Activated gamma-delta T cell treated with Interleukin-2 at 50 U/mL for 16 hours (primary cell): ENCODE measurements at regions not wholly inside any gene's neighbourhood (a gene's known extent, or its start where the extent isn't known, plus 50 kb on each side); places are given as distances from the start of the nearest gene placed in this dataset.
"Not testable (repeated sequence)": the region's sequence is repeated elsewhere in the genome, so short reads cannot be mapped to it uniquely, and the experiment has no call there.

Experiments used
- DNase-seq: peaks from one replicate; pipeline ENCODE4 v3.0.0-alpha.2; 2020

DNA sequence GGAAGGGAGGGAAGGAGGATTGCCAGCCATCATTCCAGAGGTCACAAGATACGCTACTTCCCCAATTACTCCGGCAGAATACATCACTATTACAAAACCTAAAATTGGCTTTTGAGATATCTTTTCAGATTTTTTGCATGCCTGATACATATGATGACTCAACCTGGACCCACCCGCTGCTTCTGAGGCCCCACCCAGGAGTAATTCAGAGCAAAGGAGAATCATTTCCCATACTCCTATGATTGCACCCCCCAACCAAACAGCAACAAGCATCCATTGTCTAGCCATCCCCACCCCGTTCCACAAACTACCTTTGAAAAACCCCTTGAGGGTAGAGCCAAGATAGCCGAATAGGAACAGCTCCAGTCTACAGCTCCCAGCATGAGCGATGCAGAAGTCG, 163.5 kb upstream of the GJE1 start:
- DNase-seq, result no peak

DNA sequence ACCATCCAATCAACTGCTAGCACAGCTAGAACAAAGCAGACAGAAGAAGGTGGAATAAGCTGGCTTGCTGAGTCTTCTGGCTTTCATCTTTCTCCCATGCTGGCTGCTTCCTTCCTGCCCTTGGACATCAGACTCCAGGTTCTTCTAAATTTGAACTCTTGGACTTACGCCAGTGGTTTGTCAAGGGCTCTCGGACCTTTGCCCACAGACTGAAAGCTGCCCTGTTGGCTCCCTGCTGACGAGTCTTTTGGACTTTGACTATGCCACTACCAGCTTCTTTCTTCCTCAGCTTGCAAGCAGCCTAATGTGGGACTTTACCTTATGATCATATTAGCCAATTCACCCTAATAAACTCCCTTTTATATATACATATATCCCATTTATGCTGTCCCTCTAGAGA, 164.1 kb upstream of the GJE1 start:
- DNase-seq, result no peak

- DNase-seq, result no peak
Measured at GRCh38 chr6:141965016-141965545, 167.6 kb upstream of the GJE1 start.

DNA sequence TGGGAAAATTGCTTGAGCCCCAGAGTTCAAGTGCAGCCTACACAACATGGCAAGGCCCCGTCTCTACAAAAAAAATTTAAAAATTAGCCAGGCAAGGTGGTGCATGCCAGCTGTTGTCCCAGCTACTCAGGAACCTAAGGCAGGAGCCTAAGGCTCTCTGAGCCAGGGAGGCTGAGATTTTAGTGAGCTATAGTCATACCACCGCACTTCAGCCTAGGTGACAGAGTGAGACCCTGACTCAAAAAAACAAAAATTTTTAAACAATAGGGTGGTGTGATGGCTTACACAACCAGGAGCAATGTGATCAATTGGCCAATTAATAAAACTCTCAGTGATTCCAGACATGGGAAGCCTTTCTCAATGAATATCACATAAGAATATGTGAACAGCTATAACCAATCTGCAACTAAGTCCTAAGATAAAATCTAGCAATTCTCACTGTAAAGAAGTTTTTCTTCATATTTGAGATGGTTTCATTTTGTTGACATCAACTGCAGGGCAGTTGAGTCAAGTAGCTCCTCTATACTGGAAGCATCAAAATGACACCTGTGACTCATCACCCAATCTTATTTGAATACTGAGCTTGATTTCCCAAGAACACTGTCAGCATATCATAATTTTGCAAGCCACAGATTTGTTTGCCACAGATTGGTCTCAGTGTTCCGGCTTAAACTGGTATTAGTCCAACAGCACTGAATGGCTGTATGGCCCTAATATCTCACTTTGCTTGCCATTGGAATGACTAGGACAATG, 169.0 kb upstream of the GJE1 start:
- DNase-seq, result no peak

DNA sequence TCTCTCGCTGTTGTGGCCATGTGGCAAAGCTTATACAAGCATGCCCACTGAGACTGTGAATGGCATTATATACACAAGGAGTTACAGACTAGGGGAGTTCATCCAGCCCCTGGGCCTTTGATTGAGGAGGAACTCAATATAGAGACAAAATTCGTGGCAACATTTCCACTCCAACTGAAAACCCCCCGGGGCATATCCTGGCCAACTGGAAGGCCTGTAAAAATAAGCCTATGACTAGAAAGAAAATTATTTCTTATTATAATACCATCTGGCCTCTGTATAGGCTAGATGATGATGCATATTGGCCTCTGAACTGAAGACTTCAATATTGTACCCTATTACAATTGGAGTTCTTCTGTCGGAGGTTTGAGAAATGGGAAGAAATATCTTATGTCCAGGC, 175.5 kb upstream of the GJE1 start:
- DNase-seq, result no peak

DNA sequence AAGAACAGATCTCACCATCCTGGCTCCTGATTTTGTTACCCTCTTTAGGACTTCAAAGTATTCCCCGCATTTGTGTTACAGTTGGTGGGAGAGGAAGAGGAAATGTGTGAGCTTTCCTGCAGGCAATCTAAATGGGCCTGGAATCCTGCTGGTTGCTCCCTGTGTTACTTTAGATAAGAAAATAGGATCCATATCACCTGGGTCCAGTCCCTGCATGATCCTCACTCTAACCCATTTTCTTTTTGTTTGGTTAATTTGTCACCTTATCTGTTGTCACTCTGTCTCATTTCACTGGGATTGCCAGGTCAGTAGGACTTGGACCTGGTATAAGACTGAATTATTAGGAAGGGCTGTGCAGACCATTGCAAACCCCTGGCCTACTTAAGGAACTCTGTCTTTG, 175.9 kb upstream of the GJE1 start:
- DNase-seq, result no peak

DNA sequence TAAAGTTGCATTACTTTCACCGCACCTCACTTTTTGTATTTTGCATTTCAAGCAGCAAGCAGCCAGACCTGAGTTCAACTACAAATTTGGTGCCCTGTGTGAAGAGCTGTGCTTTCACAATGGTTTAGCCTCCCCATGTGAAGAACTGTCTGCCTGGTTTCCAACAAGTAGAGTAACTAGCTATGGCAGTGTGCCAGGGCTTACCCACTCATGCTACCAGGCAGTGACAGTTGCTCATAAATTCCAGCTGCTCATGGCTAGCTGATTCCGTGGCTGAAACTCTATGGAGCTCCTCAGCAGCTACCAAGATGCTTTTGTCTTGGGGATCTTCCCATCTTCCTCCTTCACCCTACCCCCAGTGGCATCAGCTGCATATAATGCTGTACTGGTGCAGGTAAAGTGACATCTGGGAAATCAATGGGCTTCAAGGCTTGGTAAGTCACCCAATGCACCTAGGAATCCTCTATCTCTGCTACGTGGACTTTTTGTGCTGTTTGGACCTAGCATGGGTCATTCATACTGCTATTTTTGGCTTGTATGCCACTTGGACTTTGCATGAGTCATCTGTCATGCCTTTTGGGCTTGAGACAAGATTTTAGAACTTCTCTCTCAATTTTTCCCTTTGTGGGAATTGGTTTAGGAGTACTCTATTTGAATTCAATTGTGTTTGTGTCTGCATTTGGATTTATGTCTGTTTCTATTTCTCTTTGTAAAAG, 176.5 kb upstream of the GJE1 start:
- no peak for DNase-seq

DNA sequence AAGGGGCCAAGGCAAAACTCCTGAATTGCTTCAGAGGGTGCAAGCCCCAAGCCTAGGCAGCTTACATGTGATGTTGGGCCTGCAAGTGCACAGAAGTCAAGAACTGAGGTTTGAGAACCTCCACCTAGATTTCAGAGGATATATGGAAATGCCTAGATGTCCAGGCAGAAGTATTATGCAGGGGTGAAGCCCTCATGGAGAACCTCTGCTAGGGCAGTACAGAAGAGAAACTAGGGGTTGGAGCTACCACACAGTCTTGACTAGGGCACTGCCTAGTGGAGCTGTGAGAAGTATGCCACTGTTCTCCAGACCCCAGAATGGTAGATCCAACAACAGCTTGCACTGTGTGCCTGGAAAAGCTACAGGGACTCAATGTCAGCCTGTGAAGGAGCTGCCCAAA, 179.7 kb upstream of the GJE1 start:
- no peak for DNase-seq

- DNase-seq, result no peak
Measured at GRCh38 chr6:141946502-141946901, 186.2 kb upstream of the GJE1 start.

DNA sequence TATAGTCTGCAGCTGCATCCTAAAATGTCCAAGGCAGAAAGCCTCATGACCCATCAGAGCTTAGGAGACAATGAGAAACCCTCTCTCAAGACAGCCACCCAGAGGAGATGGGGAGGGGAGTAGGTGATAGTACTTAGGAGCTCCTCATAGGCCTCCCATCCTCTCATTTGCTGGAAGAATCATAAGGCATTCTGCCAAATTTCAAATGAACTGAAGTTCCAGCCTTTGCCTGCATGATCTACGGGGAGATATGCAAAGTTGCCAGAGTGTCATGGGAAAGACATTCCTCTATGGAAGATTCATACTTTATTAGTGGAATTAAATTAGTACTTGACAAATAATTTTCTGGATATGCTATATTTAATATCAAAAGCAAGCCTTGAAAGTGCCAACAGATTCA, 194.1 kb upstream of the GJE1 start:
- DNase-seq, result no peak

- no peak for DNase-seq
Measured at GRCh38 chr6:141932685-141933084, 200.0 kb upstream of the GJE1 start.

GRCh38 chr6:141926200-141926900, 206.4 kb upstream of the GJE1 start:
- not testable (repeated sequence) for DNase-seq

- no peak for DNase-seq
Measured at GRCh38 chr6:141925001-141925400, 207.7 kb upstream of the GJE1 start.

GRCh38 chr6:141922898-141923297, 209.8 kb upstream of the GJE1 start:
- no peak for DNase-seq

GRCh38 chr6:141916682-141917505, 215.8 kb upstream of the GJE1 start:
- DNase-seq, result not testable (repeated sequence)

- no peak for DNase-seq
Measured at GRCh38 chr6:141914646-141915045, 218.1 kb upstream of the GJE1 start.

DNA sequence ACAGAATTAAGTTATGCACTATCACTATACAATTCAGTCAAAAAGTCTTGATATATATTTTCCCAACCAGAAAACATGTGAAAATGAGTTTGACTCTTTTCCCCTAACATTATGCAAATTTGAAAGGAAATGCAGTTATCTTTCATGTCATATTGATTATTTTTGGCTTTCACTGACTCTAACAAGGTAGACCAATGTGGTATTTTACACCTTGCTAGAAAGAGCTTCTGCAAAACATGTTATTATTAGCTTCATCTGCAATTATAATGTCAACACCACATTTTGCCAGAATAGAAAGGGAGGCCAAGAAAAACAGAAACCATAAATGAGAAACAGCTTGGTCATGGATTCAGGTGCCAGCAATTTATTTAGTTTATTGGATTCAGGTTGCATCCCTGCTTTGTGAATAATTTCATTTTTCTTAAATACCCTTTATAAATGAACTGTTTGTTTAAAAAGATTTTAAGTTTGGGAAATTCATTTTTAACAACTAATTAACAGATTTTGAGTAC, 226.1 kb upstream of the GJE1 start:
- no peak for DNase-seq

- no peak for DNase-seq
Measured at GRCh38 chr6:141890661-141891060, 242.1 kb upstream of the GJE1 start.

DNA sequence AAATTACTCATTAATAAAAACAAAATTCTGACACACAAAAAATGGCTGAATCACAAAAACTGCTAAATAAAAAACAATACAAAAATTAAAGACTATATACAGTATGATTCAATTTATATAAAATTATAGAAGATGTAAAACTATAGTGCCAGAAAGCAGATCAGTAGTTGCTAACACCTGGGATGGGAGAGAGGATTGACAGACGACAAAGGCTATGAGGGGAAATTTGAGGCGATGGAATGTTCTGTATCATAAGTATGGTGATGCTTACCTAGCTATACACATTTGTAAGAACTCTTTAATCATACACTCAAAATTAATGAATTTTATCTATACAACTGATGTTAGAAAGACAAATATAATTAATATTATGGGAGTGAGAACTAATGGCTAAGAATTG, 247.9 kb upstream of the GJE1 start:
- no peak for DNase-seq

DNA sequence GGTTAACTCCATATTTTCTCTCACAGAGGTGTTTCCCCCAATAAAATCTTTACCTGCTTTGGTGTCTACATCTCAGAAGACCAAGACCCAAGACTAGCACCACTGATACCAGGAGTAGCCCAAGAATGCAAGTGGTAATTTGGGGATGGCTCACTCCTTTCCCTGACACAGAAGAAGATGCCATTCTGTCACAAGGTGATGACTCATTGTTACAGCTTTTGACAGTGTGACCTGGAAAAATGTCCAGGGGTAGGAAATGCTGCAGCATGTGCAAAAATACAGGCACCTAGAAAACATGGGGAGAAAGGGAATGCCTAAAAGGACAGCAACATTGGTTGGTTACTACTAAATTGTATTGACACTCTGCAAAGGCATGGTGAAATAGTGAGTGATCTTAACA, 254.0 kb upstream of the GJE1 start:
- DNase-seq, result no peak

DNA sequence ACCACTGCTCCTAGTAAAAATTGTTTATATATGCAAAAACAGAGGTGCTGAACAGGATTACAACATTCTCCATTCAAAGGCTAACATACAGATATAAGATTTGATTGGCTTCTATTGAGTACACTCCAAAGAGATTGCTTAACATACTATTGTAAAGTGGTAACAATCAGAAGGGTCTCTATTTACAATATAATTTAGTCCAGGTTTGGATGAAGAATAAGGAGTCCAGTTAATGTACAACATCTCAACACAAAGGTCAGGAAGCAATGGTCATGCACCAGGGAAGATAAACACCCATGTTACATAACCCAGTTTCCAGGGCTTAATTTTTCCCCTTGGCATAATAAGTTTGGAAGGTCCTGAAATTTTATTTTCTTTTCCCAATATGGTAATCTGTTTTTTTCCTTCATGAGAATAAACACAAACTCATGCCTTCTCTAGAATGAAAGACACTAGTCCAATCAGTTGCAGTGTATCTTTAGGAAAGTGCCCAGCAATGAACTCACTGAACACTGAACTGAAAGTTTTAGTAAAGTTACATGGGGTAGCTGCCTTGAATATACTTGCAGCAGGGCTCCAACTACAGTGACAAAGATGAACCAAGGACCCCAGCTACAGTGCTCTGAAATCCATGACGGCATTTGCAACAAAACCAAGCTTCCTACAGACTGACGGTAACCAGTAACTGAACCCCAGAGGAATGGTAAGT, 255.3 kb upstream of the GJE1 start:
- no peak for DNase-seq
